Endodermal cell (in vitro differentiated cells): ENCODE measurements at regions not wholly inside any gene's neighbourhood (a gene's known extent, or its start where the extent isn't known, plus 50 kb on each side); places are given as distances from the start of the nearest gene placed in this dataset.

ENCODE experiments used
- DNase-seq: peaks from one replicate; pipeline ENCODE4 v3.0.0-alpha.2; 2017
- H3K27ac ChIP-seq: 2 replicates; pipeline ENCODE4 v1.5.1; 2013; ENCODE audit warnings: mild to moderate bottlenecking, low read depth, low read length, moderate library complexity
- H3K27me3 ChIP-seq: 2 replicates; pipeline ENCODE4 v1.6.1; 2013; ENCODE audit warnings: mild to moderate bottlenecking, low read length, moderate library complexity; ENCODE audit not compliant: insufficient read depth, control insufficient read depth, poor library complexity, severe bottlenecking
- H3K36me3 ChIP-seq: 2 replicates; pipeline ENCODE4 v1.7.0; 2013; ENCODE audit warnings: mild to moderate bottlenecking, low read length, moderate library complexity; ENCODE audit not compliant: control insufficient read depth, insufficient read depth
- H3K4me1 ChIP-seq: one replicate; pipeline ENCODE4 v1.7.0; 2013; ENCODE audit warnings: low read length; ENCODE audit not compliant: control insufficient read depth, insufficient read depth
- H3K4me3 ChIP-seq: 2 replicates; pipeline ENCODE4 v1.5.1; 2013; ENCODE audit warnings: mild to moderate bottlenecking, low read length, moderate library complexity
- H3K9ac ChIP-seq: 2 replicates; pipeline ENCODE4 v1.6.1; 2013; ENCODE audit warnings: mild to moderate bottlenecking, low read length, moderate library complexity; ENCODE audit not compliant: poor library complexity, severe bottlenecking; ENCODE audit errors: extremely low read depth
- H3K9me3 ChIP-seq: 2 replicates; pipeline ENCODE4 v1.6.1; 2013; ENCODE audit warnings: mild to moderate bottlenecking, low read length, moderate library complexity; ENCODE audit not compliant: control insufficient read depth
- H3K27ac Mint-ChIP-seq: 2 replicates; pipeline ENCODE4 v1.8.0; 2020; ENCODE audit warnings: mixed read lengths
- H3K27me3 Mint-ChIP-seq: 2 replicates; pipeline ENCODE4 v1.8.0; 2021; ENCODE audit warnings: mild to moderate bottlenecking, mixed read lengths; ENCODE audit not compliant: insufficient read depth
- H3K36me3 Mint-ChIP-seq: 2 replicates; pipeline ENCODE4 v1.8.0; 2020; ENCODE audit warnings: low read depth, mixed read lengths
- H3K4me1 Mint-ChIP-seq: 2 replicates; pipeline ENCODE4 v1.8.0; 2020; ENCODE audit warnings: mixed read lengths
- H3K4me3 Mint-ChIP-seq: 2 replicates; pipeline ENCODE4 v1.8.0; 2020; ENCODE audit warnings: mild to moderate bottlenecking, moderate library complexity, mixed read lengths
- H3K9me3 Mint-ChIP-seq: 2 replicates; pipeline ENCODE4 v1.8.0; 2020; ENCODE audit warnings: mild to moderate bottlenecking, mixed read lengths
- WGBS, 2 experiments: methylation state at CpG; one replicate each; pipeline versions ENCODE4 v1.1.5 to v1.1.7; 2013; ENCODE audit warnings: missing lambda C conversion rate in 2 of 2, mixed read lengths in 1 of 2; ENCODE audit not compliant: insufficient coverage in 1 of 2, insufficient read length in 1 of 2; 5-methylcytosine and 5-hydroxymethylcytosine counted together
- TF ChIP-seq, protein P1 (sequence below): fragments of 200-600 bp; sonication (generic); conservative IDR thresholded peaks from 2 replicates; pipeline ENCODE4 v1.5.0; 2021; ENCODE audit warnings: antibody characterized with exemption, mild to moderate bottlenecking

DNA sequence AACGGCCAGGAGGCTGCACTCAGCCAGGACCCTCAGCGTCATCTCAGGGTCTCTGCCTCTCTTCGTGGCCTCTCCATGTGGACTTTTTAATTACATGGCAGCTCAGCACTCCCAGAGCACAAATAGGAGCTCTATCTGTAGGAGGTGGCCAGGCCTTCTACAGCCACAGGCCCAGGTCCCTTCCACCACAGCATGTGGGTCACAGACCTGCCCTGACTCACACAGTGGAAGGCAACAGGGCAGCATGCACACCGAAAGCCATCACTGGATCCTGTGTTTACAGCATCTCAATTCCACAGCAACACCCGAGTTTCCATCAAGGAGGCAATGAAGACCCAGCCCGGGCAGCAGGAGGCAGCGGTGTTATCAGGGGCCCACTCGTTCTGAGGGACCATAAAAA lies 65.8 kb upstream of the CD93 start:
- Mint-ChIP-seq H3K36me3 (no peaks in the 10 kb centered on the region), H3K27ac (no peak overlapping the region), H3K9me3 (peaks cover 1% of the 10 kb centered on the region), H3K4me3 (no peak overlapping the region), H3K27me3 (no peaks in the 10 kb centered on the region), H3K4me1 (peaks cover 46% of the 10 kb centered on the region)
- H3K27ac ChIP-seq = no peak overlapping the region
- H3K4me1 ChIP-seq = peaks cover 17% of the 10 kb centered on the region
- no peaks in the 10 kb centered on the region for H3K27me3 ChIP-seq
- no peak overlapping the region for H3K4me3 ChIP-seq
- TF ChIP-seq, protein P1, sequence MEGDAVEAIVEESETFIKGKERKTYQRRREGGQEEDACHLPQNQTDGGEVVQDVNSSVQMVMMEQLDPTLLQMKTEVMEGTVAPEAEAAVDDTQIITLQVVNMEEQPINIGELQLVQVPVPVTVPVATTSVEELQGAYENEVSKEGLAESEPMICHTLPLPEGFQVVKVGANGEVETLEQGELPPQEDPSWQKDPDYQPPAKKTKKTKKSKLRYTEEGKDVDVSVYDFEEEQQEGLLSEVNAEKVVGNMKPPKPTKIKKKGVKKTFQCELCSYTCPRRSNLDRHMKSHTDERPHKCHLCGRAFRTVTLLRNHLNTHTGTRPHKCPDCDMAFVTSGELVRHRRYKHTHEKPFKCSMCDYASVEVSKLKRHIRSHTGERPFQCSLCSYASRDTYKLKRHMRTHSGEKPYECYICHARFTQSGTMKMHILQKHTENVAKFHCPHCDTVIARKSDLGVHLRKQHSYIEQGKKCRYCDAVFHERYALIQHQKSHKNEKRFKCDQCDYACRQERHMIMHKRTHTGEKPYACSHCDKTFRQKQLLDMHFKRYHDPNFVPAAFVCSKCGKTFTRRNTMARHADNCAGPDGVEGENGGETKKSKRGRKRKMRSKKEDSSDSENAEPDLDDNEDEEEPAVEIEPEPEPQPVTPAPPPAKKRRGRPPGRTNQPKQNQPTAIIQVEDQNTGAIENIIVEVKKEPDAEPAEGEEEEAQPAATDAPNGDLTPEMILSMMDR = peak; percentile 18
- WGBS, 2 experiments = 93 to 100% methylated on average over 2 to 8 of the region's 8 CpGs
- H3K9ac ChIP-seq = no peak overlapping the region
- peak; percentile 32 for DNase-seq
- no peaks in the 10 kb centered on the region for H3K9me3 ChIP-seq
- H3K36me3 ChIP-seq = no peaks in the 10 kb centered on the region

DNA sequence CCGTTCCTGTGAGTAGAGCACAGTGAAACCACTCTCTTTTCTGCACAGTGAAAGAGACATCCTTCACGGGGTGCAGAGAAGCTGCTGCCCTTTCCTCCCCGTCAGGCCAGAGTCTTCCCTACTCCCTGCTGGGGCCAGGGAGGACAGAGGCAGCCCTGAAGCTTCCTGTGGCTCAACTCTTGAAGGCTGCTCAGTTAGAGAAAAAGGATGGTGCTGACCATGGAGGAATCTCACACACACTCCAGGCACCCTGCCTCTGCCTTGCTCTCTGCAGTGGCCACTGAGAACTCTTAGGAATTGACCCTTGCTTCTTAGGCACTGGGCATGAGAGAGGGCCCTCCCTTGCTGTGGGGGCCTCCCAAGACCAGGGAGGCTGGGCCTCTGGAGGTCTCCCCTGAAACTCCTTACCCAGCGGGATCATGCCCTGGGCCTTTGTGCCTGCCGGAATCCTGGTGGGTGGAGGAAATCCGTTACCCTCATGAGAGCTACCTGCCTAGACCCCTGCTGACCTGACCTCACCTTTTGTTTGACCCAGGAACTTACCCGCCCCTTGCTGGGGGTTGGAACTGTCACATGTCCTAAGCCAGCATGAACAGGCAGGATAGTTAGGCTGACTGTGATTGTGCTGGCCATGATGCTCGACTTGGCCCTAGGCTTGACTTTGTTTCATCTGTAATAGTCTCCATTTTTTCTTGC lies 65.0 kb upstream of the CD93 start:
- TF ChIP-seq, protein P1 = no peak
- no peak overlapping the region for H3K4me3 ChIP-seq
- peaks cover 46% of the 10 kb centered on the region for H3K4me1 Mint-ChIP-seq
- no peaks in the 10 kb centered on the region for H3K36me3 ChIP-seq
- H3K9me3 ChIP-seq = peaks cover 5% of the 10 kb centered on the region
- whole genome bisulfite sequencing, 2 experiments = 70 to 90% methylated on average over 2 to 8 of the region's 8 CpGs
- H3K4me1 ChIP-seq = peaks cover 17% of the 10 kb centered on the region
- no peak overlapping the region for H3K27ac Mint-ChIP-seq
- H3K36me3 Mint-ChIP-seq = no peaks in the 10 kb centered on the region
- H3K27ac ChIP-seq = no peak overlapping the region
- peaks cover 1% of the 10 kb centered on the region for H3K27me3 Mint-ChIP-seq
- no peak overlapping the region for H3K9ac ChIP-seq
- peak; percentile 61 for DNase-seq
- H3K9me3 Mint-ChIP-seq = peaks cover 8% of the 10 kb centered on the region
- no peaks in the 10 kb centered on the region for H3K27me3 ChIP-seq
- no peak overlapping the region for H3K4me3 Mint-ChIP-seq

DNA sequence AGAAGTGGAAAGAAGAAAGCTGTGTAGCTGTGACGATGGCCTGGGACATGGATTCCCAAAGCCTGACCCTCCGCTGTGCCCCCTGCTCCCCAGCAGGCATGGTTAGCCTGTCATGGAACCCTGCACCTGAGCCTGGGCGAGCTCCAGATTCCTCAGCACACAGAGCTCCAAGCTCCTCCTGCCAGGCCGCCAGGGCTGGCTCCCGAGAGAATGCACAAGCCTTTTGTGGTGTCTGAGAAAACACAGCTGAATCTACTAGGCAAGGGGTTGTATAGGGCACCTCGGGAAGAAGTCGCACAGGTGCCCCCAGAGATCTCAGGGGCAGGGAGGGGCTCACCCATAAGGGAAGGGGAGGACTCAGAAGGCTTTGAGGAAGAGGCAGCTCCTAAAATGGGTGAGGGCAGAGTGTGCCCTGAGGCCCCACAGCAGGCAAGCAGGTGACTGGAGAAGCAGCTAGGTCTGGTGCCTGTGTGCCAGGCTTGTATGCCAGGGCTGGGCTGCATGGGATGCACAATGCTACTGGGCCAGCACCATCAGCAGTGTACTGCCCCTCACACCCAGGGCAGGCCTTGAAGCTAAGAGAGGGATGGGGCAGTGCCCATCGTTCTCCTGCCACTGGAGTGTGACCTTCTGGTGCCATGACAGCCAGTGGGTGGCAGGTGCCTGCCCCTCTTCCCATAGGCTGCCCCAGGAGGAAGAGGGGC lies 64.3 kb upstream of the CD93 start:
- H3K36me3 Mint-ChIP-seq = no peaks in the 10 kb centered on the region
- Histone ChIP-seq H3K27me3 (no peaks in the 10 kb centered on the region), H3K9me3 (peaks cover 7% of the 10 kb centered on the region), H3K4me1 (peaks cover 17% of the 10 kb centered on the region), H3K9ac (no peak overlapping the region), H3K27ac (no peak overlapping the region), H3K36me3 (no peaks in the 10 kb centered on the region), H3K4me3 (no peak overlapping the region)
- DNase-seq = peak; percentile 36
- 79 to 92% methylated on average over 5 to 8 of the region's 8 CpGs for WGBS, 2 experiments
- H3K27ac Mint-ChIP-seq = no peak overlapping the region
- H3K4me3 Mint-ChIP-seq = no peak overlapping the region
- H3K27me3 Mint-ChIP-seq = peaks cover 1% of the 10 kb centered on the region
- TF ChIP-seq, protein P1 = no peak
- peaks cover 8% of the 10 kb centered on the region for H3K9me3 Mint-ChIP-seq
- peaks cover 43% of the 10 kb centered on the region for H3K4me1 Mint-ChIP-seq
